ENCODE measurements at regions not wholly inside any gene's neighbourhood (a gene's known extent, or its start where the extent isn't known, plus 50 kb on each side); places are given as distances from the start of the nearest gene placed in this dataset.

DNA sequence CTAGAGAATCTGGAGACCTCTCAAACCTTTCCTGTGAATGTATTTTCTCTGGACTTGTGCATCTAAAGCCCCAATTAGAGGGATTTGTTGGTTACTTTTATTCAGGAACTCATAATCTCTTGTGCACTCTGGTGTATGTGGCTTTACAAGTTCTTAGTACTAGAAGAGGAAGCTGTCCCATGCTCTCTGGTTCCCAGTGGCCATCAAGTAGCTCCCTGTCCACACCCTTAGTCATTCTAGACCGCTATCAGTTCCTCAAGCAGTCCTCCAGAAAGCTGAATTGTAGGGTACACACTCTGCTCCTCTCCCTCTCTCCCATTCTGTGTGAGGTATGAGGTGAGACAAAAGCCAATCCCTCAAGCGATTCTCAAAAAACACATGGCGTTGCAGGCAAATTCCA lies 470.3 kb downstream of the PTPRC start:
- DNase-seq (ENCODE audit: low spot score) = no peak
- no peak for TF ChIP-seq CTCF (IDR thresholded peaks at IDR 0.05; ENCODE audit: extremely low read depth, insufficient read depth, missing control alignments)
- in situ Hi-C loops (cut with MboI; ENCODE audit: low pct_unique_long_range_greater_than_20kb, low sequenced_read_pairs, unreplicated experiment) = no loop called here

DNA sequence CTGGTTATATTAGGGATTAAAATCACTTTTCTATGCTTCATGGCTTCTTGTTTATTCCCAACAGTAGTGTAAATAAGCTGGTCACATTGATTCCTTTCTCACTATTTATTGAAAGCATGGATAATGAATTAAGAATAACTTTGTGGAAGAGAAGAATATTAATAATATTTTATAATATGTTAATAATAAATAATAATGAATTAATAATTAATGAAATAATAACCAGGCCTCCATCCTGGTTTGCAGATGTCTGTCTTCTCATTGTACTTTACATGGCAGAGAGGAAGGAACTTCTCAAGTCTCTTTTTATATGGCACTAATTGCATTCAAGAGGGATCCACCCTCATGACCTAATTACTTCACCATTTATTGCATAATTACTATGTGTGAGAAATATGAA lies 473.5 kb downstream of the PTPRC start:
- no peak for DNase-seq (ENCODE audit: low spot score)
- TF ChIP-seq CTCF (IDR thresholded peaks at IDR 0.05; ENCODE audit: extremely low read depth, insufficient read depth, missing control alignments) = no peak
- in situ Hi-C loops (cut with MboI; ENCODE audit: low pct_unique_long_range_greater_than_20kb, low sequenced_read_pairs, unreplicated experiment) = no loop called here

- no peak for DNase-seq (ENCODE audit: low spot score)
- peak; percentile 86 for TF ChIP-seq CTCF (IDR thresholded peaks at IDR 0.05; ENCODE audit: extremely low read depth, insufficient read depth, missing control alignments)
- in situ Hi-C loops (cut with MboI; ENCODE audit: low pct_unique_long_range_greater_than_20kb, low sequenced_read_pairs, unreplicated experiment) = no loop called here
Observed at GRCh38 chr1:199113265-199113869, 474.5 kb downstream of the PTPRC start.

DNA sequence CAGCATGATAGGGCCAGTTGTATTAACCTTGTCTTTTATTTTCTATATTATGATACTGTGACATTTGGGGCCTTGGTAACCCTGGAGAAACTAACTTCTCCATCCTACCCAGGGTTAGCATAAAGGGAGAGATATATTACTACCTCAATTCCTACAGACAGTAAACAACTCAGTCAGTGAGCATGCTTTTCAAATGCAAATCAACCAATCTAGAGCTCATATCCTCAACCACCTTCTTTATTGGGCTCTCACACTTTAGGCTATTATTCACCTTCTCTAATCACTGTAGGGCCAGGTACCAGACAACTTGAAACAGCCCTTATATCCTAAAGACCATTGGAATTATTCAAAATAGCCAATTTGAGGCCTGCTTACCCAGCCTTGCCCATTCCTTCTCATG lies 477.6 kb downstream of the PTPRC start:
- DNase-seq (ENCODE audit: low spot score) = no peak
- in situ Hi-C loops (cut with MboI; ENCODE audit: low pct_unique_long_range_greater_than_20kb, low sequenced_read_pairs, unreplicated experiment) = no loop called here

DNA sequence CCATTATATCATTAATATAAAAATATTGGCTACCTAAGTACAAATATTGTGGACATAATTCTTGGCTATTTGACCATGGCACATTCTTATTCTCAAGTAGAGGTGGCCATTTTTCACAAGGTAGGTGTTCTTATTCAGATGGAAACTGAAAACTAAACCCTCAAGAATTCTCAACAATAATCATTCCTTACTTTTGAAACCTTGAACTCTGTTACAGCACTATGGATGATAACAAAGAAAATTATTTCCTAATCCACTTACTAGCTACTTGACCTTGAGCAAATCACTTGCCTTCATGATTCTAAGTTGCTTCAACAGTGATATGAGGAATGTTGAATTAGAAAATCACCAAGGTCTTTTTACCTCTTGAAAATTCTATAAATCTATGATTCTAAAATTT lies 482.2 kb downstream of the PTPRC start:
- DNase-seq (ENCODE audit: low spot score) = no peak
- TF ChIP-seq CTCF (IDR thresholded peaks at IDR 0.05; ENCODE audit: extremely low read depth, insufficient read depth, missing control alignments) = no peak
- in situ Hi-C loops (cut with MboI; ENCODE audit: low pct_unique_long_range_greater_than_20kb, low sequenced_read_pairs, unreplicated experiment) = no loop called here

More for the DNA sequence above, 477.6 kb downstream of the PTPRC start:
- no peak for TF ChIP-seq CTCF (IDR thresholded peaks at IDR 0.05; ENCODE audit: extremely low read depth, insufficient read depth, missing control alignments)

DNA sequence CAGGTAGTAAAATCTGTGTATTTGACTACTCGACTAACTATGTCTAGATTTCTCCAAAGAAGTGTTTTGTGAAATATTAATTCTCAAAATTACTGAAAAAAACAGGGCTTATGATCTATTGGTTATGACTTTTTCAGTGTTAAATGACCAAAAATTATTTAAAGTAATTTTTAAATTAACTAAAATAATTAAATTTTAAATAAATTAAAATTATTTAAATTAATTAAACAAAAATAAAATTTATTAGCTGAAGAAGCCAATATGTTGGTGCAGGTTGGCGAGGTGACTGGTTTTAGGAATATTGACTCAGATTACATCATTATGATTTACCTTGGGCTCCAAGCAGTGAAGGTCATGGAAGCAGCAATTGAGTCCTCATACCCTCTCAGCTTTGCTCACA lies 483.2 kb downstream of the PTPRC start:
- no peak for DNase-seq (ENCODE audit: low spot score)
- in situ Hi-C loops (cut with MboI; ENCODE audit: low pct_unique_long_range_greater_than_20kb, low sequenced_read_pairs, unreplicated experiment) = no loop called here
- no peak for TF ChIP-seq CTCF (IDR thresholded peaks at IDR 0.05; ENCODE audit: extremely low read depth, insufficient read depth, missing control alignments)

Data from GM13977 (cell line).